GM12891 (cell line): ENCODE measurements at regions not wholly inside any gene's neighbourhood (a gene's known extent, or its start where the extent isn't known, plus 50 kb on each side); places are given as distances from the start of the nearest gene placed in this dataset.
"Not testable (repeated sequence)": the region's sequence is repeated elsewhere in the genome, so short reads cannot be mapped to it uniquely, and the experiment has no call there.

Experiments used
- DNase-seq: peaks from one replicate; pipeline ENCODE4 v3.0.0; 2011; ENCODE audit warnings: low spot score; ENCODE audit not compliant: insufficient read length
- FAIRE-seq: peaks from 2 replicates; lab custom pipeline; 2011; peaks lifted over from hg19 to GRCh38; lab: Jason Lieb, UNC
- PAX5 ChIP-seq: IDR thresholded peaks from 2 replicates; pipeline ENCODE4 v1.6.1; 2011; ENCODE audit warnings: low read length, moderate library complexity, mild to moderate bottlenecking; ENCODE audit not compliant: insufficient read depth, severe bottlenecking
- POLR2A ChIP-seq: IDR thresholded peaks from 2 replicates; pipeline ENCODE4 v1.6.1; 2011; ENCODE audit warnings: low read depth, low read length, control low read depth
- POLR2AphosphoS5 ChIP-seq: IDR thresholded peaks from 2 replicates; pipeline ENCODE4 v1.6.1; 2011; ENCODE audit warnings: low read depth, low read length, control low read depth
- POU2F2 ChIP-seq: IDR thresholded peaks from 2 replicates; pipeline ENCODE4 v1.6.1; 2011; ENCODE audit warnings: low read depth, mild to moderate bottlenecking, control low read depth, low read length, moderate library complexity
- SPI1 ChIP-seq: IDR thresholded peaks from 2 replicates; pipeline ENCODE4 v1.6.1; 2011; ENCODE audit warnings: low read depth, low read length, control low read depth
- TAF1 ChIP-seq: IDR thresholded peaks from 2 replicates; pipeline ENCODE4 v1.6.1; 2011; ENCODE audit warnings: low read depth, low read length, control low read depth

DNA sequence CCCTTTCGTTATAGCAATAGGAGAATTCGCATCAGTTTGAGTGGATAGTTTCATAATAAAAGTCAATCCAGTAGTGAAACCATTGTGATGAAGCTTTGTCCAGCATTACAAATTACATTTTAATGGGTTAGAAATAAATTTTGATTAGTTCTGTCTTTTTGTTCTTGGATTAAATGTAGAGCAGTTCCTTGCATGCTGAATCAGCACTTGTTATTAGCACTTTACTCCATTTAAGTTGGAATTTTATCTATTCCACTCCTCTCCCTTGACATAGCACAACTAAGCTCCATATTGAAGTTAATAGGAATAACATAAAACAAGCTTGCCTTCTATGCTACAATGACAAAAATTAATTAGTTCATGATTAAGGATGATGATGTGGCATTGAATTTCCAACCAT is 624.1 kb downstream of the CCDC85A start:
- DNase-seq (no peak), FAIRE-seq (no peak)
- TF ChIP-seq POU2F2: no peak
- TF ChIP-seq POLR2AphosphoS5: no peak
- TF ChIP-seq SPI1: no peak
- TF ChIP-seq TAF1: no peak
- no peak for TF ChIP-seq POLR2A
- no peak for TF ChIP-seq PAX5

DNA sequence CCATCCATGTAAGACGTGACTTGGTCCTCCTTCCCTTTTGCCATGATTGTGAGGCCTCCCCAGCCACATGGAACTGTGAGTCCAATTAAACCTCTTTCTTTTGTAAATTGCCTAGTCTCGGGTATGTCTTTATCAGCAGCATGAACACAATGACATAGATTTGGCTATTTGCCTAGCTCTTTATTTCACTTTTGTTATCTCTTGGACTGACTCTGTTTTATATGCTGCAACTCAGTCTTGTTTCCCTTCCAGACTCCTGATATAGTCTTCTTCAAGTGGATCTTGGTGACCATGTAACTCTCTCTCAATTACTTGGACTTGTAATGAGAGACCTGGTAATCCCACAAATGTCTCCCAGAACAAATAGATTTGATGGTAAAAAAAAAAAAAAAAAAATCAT is 627.6 kb downstream of the CCDC85A start:
- no peak for TF ChIP-seq TAF1
- no peak for TF ChIP-seq PAX5
- TF ChIP-seq POLR2A: no peak
- TF ChIP-seq POU2F2: no peak
- TF ChIP-seq POLR2AphosphoS5: no peak
- TF ChIP-seq SPI1: no peak
- DNase-seq (no peak), FAIRE-seq (no peak)

DNA sequence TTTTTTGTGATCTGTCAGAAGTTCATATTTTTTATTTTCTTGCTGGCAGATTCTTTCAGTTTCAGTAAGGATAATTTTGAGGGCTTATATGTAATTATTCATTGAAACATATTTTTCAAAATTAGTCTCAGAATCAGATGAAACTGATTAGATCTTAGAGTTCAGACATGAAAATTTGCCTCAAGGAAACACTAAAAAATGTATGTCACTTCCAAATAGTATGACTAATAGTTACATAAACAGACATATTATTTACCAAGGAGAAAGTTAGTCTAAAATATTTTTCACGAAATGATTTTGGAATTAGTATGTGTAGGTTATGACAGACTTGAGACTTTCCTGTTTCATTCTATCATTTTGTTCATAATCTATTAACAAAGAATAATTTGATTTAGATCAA is 628.6 kb downstream of the CCDC85A start:
- DNase-seq (no peak), FAIRE-seq (no peak)
- no peak for TF ChIP-seq SPI1
- TF ChIP-seq POU2F2: no peak
- no peak for TF ChIP-seq POLR2AphosphoS5
- no peak for TF ChIP-seq PAX5
- no peak for TF ChIP-seq TAF1
- no peak for TF ChIP-seq POLR2A

DNA sequence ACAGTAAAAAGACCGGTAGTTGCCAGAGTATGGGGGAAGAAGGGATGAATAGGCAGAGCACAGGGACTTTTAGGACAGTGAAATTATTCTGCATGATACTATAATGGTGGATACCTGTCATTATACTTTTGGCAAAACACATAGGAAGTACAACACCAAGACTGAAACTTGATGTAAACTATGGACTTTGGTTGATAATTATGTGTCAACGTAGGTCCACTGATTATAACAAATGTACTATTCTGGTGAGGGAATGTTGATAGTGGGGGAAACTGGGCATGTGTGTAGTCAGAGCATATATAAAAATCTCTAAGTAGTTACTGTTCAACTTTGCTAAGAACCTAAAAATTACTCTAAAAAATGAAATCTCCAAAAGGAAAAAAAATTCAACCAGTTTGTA is 629.7 kb downstream of the CCDC85A start:
- no peak for FAIRE-seq
- TF ChIP-seq POLR2AphosphoS5: no peak
- TF ChIP-seq POU2F2: no peak
- no peak for TF ChIP-seq POLR2A
- TF ChIP-seq SPI1: no peak
- no peak for TF ChIP-seq PAX5
- no peak for TF ChIP-seq TAF1
- no peak for DNase-seq

DNA sequence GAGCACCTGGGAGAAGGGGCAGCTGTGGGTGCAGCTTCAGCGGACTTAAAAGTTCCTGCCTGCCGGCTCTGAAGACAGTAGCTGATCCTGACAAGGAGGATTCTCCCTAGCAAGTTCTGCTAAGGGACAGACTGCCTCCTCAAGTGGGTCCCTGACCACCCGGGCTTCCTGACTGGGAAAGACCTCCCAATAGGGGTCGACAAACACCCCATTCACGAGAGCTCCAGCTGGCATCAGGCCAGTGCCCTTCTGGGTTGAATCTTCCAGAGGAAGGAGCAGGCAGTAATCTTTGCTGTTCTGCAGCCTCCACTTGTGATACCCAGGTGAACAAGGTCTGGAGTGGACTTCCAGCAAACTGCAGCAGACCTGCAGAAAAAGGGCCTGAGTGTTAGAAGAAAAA is 632.9 kb downstream of the CCDC85A start:
- TF ChIP-seq TAF1 (no peak), SPI1 (no peak), POLR2AphosphoS5 (no peak), POLR2A (no peak), PAX5 (no peak), POU2F2 (no peak)
- FAIRE-seq: no peak
- DNase-seq: no peak

DNA sequence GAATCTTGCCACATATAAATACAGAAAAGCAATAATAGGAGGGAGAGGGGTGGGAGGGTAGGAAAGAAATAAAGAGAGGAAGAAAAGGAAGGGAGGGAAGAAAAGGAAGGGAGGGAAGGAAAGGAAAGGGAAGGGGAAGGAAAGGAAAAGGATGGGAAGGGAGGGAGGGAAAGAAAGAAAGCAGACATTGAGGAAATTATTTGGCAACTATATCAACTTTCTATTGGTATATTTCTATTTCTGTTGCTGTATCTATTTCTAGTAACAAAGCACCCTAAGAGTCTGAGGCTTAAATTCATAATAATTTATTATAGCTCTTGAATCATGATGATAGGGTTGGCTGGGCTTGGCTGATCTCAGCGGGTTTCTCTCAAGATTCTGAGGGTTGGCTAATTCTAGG is 648.0 kb downstream of the CCDC85A start:
- TF ChIP-seq POLR2A (no peak), POLR2AphosphoS5 (no peak), TAF1 (no peak), POU2F2 (no peak), SPI1 (no peak), PAX5 (no peak)
- DNase-seq (no peak), FAIRE-seq (no peak)

DNA sequence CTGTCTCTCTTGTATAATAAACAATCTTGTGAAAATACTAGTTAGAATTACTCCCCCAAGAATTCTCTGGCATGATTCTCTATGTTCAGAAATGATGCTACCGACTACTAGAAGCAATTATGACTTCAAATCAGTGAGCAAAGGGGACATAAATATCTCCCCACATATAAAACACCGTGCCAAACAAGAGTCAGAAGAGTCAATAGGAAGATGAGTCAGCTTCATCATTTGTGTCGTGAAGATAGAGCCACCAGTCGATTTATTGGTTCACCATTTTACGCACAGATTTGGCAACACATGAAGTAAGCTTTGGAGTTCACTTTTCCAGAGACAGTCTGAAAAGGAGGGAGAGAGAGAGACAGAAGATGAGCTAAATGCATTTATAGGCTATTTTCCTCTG is 650.9 kb downstream of the CCDC85A start:
- TF ChIP-seq SPI1: no peak
- TF ChIP-seq POLR2A: no peak
- TF ChIP-seq POLR2AphosphoS5: no peak
- no peak for TF ChIP-seq POU2F2
- TF ChIP-seq TAF1: no peak
- TF ChIP-seq PAX5: no peak
- FAIRE-seq: no peak

DNA sequence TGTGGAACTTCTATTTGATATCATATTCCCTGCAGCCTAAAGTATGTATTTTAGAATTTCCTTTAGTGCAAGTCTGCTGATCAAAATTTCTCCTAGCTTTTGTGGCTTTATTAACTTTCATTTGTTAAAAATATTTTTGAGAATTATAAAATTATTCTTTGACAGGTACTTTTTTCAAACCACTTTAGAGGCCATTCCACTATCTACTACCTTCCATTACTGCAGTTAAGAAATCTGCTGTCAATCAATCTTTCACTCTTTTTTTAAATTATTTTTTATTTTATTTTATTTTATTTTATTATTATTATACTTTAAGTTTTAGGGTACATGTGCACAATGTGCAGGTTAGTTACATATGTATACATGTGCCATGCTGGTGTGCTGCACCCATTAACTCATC is 656.2 kb downstream of the CCDC85A start:
- not testable (repeated sequence) for DNase-seq, FAIRE-seq

More for the DNA sequence above, 650.9 kb downstream of the CCDC85A start:
- no peak for DNase-seq

DNA sequence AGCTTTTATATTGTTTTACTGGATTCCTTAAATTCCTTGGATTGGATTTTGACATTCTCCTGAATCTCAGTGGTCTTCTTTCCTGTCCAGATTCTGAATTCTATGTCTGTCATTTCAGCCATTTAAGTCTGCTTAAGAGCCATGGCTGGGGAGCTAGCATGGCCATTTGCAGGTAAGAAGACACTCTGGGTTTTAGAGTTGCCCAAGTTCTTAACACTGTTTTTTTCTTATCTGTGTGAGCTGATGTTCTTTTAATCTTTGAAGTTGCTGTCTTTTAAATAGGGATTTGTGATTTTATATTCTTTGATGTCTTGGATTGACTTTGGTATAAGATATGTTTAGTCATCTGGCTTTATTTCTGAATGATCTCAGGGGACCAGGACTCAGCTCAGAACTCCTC is 677.2 kb downstream of the CCDC85A start:
- FAIRE-seq (no peak), DNase-seq (no peak)
- TF ChIP-seq SPI1 (no peak), POLR2AphosphoS5 (no peak), PAX5 (no peak), TAF1 (no peak), POU2F2 (no peak), POLR2A (no peak)

DNA sequence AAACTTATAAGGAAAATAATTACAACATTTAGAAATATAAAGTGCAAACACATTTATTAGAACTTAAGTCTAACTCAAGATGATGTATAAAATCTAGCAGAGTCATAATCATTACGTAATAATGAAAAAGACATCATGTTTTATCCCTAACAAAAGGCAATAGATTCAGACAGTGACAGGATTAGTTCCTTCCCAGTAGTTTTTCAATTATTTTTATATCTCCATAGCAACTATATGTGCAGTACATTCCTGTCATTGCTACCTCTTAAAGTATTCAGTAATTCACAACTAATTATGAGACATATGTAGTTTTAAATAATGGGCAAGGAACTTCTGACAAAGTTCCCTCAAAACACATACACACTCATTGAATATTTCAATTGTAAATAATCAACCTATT is 687.9 kb downstream of the CCDC85A start:
- DNase-seq (no peak), FAIRE-seq (no peak)
- TF ChIP-seq POLR2AphosphoS5 (no peak), PAX5 (no peak), POU2F2 (no peak), SPI1 (no peak), POLR2A (no peak), TAF1 (no peak)
